Immature natural killer cell (primary cell): ENCODE measurements at regions not wholly inside any gene's neighbourhood (a gene's known extent, or its start where the extent isn't known, plus 50 kb on each side); places are given as distances from the start of the nearest gene placed in this dataset.
"Not testable (repeated sequence)": the region's sequence is repeated elsewhere in the genome, so short reads cannot be mapped to it uniquely, and the experiment has no call there.

Experiments used
- DNase-seq, 3 donors: peaks; one replicate each; pipeline ENCODE4 v3.0.0; 2022; ENCODE audit warnings: mixed read lengths in 1 of 3
- H3K27ac Mint-ChIP-seq, 6 donors: one replicate each; pipeline ENCODE4 v1.8.0; 2020; ENCODE audit warnings: mixed read lengths in 6 of 6, mild to moderate bottlenecking in 5 of 6, inconsistent platforms in 4 of 6, moderate library complexity in 3 of 6
- H3K27me3 Mint-ChIP-seq, 3 donors: one replicate each; pipeline ENCODE4 v1.8.0; 2020 to 2021; ENCODE audit warnings: low read depth in 3 of 3, mild to moderate bottlenecking in 3 of 3, mixed read lengths in 3 of 3, moderate library complexity in 3 of 3, inconsistent platforms in 1 of 3
- H3K36me3 Mint-ChIP-seq, 3 donors: one replicate each; pipeline ENCODE4 v1.8.0; 2020; ENCODE audit warnings: mixed read lengths in 3 of 3, inconsistent platforms in 2 of 3, mild to moderate bottlenecking in 2 of 3
- H3K4me1 Mint-ChIP-seq, 2 donors: one replicate each; pipeline ENCODE4 v1.8.0; 2020; ENCODE audit warnings: inconsistent platforms in 2 of 2, mild to moderate bottlenecking in 2 of 2, mixed read lengths in 2 of 2, moderate library complexity in 1 of 2
- H3K4me3 Mint-ChIP-seq, 5 donors: one replicate each; pipeline ENCODE4 v1.8.0; 2020; ENCODE audit warnings: mild to moderate bottlenecking in 5 of 5, mixed read lengths in 5 of 5, inconsistent platforms in 3 of 5, moderate library complexity in 3 of 5
- H3K9me3 Mint-ChIP-seq, 6 donors: one replicate each; pipeline ENCODE4 v1.8.0; 2020; ENCODE audit warnings: mild to moderate bottlenecking in 6 of 6, mixed read lengths in 6 of 6, inconsistent platforms in 4 of 6, moderate library complexity in 3 of 6

DNA sequence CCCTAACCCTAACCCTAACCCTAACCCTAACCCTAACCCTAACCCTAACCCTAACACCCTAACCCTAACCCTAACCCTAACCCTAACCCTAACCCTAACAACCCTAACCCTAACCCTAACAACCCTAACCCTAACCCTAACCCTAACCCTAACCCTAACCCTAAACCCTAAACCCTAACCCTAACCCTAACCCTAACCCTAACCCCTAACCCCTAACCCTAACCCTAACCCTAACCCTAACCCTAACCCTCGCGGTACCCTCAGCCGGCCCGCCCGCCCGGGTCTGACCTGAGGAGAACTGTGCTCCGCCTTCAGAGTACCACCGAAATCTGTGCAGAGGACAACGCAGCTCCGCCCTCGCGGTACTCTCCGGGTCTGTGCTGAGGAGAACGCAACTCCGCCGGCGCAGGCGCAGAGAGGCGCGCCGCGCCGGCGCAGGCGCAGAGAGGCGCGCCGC, 270.7 kb downstream of the OR4F29 start:
- not testable (repeated sequence) for H3K4me3 Mint-ChIP-seq, H3K4me1 Mint-ChIP-seq, DNase-seq, H3K27me3 Mint-ChIP-seq, H3K36me3 Mint-ChIP-seq, H3K27ac Mint-ChIP-seq, H3K9me3 Mint-ChIP-seq

DNA sequence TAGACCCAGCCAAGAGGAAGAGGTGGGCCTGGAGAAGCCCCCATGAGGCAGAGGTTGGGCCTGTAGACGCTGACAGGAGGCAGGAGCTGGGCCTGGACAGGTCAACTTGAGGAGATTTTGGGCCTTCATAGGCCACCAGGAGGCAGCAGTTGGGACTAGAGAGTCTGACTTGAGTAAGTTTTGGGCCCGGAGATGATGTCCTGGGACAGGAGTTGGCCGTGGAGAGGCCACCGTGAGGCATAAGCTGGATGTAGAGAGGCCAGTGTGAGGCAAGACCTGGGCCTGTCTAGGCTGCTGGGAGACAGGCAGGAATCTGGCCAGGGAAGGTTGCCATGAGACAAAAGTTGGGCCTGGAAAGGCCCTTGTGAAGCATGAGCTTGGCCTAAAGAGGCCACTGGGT, 312.6 kb downstream of the OR4F29 start:
- H3K9me3 Mint-ChIP-seq, H3K27ac Mint-ChIP-seq, H3K27me3 Mint-ChIP-seq, DNase-seq, H3K36me3 Mint-ChIP-seq, H3K4me3 Mint-ChIP-seq, H3K4me1 Mint-ChIP-seq: not testable (repeated sequence)

GRCh38 chr1:137664-138063, 313.8 kb downstream of the OR4F29 start:
- not testable (repeated sequence) for H3K36me3 Mint-ChIP-seq, H3K27me3 Mint-ChIP-seq, H3K4me3 Mint-ChIP-seq, H3K27ac Mint-ChIP-seq, DNase-seq, H3K9me3 Mint-ChIP-seq, H3K4me1 Mint-ChIP-seq

GRCh38 chr1:136344-136932, 315.0 kb downstream of the OR4F29 start:
- not testable (repeated sequence) for H3K4me1 Mint-ChIP-seq, H3K4me3 Mint-ChIP-seq, H3K27me3 Mint-ChIP-seq, H3K36me3 Mint-ChIP-seq, H3K27ac Mint-ChIP-seq, H3K9me3 Mint-ChIP-seq, DNase-seq

DNA sequence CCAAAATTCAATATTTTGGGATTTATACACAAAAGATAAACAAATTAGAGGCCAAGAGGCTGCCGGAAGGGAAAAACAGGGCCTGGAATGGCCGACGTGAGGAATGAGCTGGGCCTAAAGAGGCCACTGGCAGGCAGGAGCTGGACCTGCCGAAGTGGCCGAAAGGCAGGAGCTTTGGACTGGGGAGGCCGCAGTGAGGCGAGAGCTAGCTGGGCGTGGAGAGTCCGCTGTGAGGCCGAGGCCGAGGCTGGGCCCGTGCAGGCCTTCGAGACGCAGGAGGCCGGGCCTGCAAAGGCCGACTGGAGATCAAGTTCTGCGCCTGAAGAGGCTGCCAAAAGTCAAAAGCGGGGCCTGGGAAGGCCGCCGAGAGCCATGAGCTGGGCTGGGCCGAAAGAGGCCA, 316.5 kb downstream of the OR4F29 start:
- H3K27ac Mint-ChIP-seq, H3K9me3 Mint-ChIP-seq, H3K27me3 Mint-ChIP-seq, DNase-seq, H3K4me1 Mint-ChIP-seq, H3K4me3 Mint-ChIP-seq, H3K36me3 Mint-ChIP-seq: not testable (repeated sequence)

GRCh38 chr1:118440-118839, 333.0 kb downstream of the OR4F29 start:
- not testable (repeated sequence) for H3K27me3 Mint-ChIP-seq, DNase-seq, H3K4me3 Mint-ChIP-seq, H3K27ac Mint-ChIP-seq, H3K36me3 Mint-ChIP-seq, H3K9me3 Mint-ChIP-seq, H3K4me1 Mint-ChIP-seq

- not testable (repeated sequence) for DNase-seq, H3K36me3 Mint-ChIP-seq, H3K4me1 Mint-ChIP-seq, H3K4me3 Mint-ChIP-seq, H3K27ac Mint-ChIP-seq, H3K9me3 Mint-ChIP-seq, H3K27me3 Mint-ChIP-seq
Measured at GRCh38 chr1:115534-115933, 335.9 kb downstream of the OR4F29 start.

DNA sequence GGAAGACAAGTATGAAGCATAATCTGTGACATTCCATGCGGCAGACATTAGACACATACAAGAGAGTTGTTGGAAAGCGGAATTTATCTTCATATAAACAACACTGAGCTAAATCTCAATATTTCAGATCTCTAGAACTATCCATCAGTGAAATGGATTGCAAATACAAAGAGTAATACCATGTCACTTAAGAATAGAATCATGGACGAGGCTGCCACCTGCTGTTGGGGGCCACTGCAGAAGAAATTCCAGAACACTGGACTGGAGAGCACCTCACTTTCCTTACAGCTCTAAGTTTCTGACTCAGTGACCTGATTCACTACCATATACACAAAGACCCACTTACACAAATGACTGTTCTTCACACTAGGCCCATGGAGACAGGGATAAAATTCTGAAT, 346.7 kb downstream of the OR4F29 start:
- H3K4me3 Mint-ChIP-seq, H3K4me1 Mint-ChIP-seq, H3K27me3 Mint-ChIP-seq: not testable (repeated sequence)

GRCh38 chr1:99481-99880, 352.0 kb downstream of the OR4F29 start:
- not testable (repeated sequence) for H3K9me3 Mint-ChIP-seq, H3K4me3 Mint-ChIP-seq, DNase-seq, H3K4me1 Mint-ChIP-seq, H3K27me3 Mint-ChIP-seq, H3K36me3 Mint-ChIP-seq, H3K27ac Mint-ChIP-seq

More for the DNA sequence above, 346.7 kb downstream of the OR4F29 start:
- DNase-seq, H3K36me3 Mint-ChIP-seq, H3K27ac Mint-ChIP-seq, H3K9me3 Mint-ChIP-seq: not testable (repeated sequence)

GRCh38 chr1:98811-99210, 352.7 kb downstream of the OR4F29 start:
- not testable (repeated sequence) for H3K27ac Mint-ChIP-seq, H3K4me3 Mint-ChIP-seq, H3K4me1 Mint-ChIP-seq, H3K9me3 Mint-ChIP-seq, H3K36me3 Mint-ChIP-seq, DNase-seq, H3K27me3 Mint-ChIP-seq

GRCh38 chr1:91279-91678, 360.2 kb downstream of the OR4F29 start:
- not testable (repeated sequence) for H3K36me3 Mint-ChIP-seq, DNase-seq, H3K4me3 Mint-ChIP-seq, H3K9me3 Mint-ChIP-seq, H3K27me3 Mint-ChIP-seq, H3K4me1 Mint-ChIP-seq, H3K27ac Mint-ChIP-seq

GRCh38 chr1:88110-88509, 363.4 kb downstream of the OR4F29 start:
- not testable (repeated sequence) for H3K27me3 Mint-ChIP-seq, H3K9me3 Mint-ChIP-seq, H3K27ac Mint-ChIP-seq, H3K36me3 Mint-ChIP-seq, H3K4me3 Mint-ChIP-seq, DNase-seq, H3K4me1 Mint-ChIP-seq

- not testable (repeated sequence) for DNase-seq, H3K36me3 Mint-ChIP-seq, H3K27ac Mint-ChIP-seq, H3K27me3 Mint-ChIP-seq, H3K9me3 Mint-ChIP-seq, H3K4me3 Mint-ChIP-seq, H3K4me1 Mint-ChIP-seq
Measured at GRCh38 chr1:79152-79551, 372.3 kb downstream of the OR4F29 start.

- H3K36me3 Mint-ChIP-seq, H3K27me3 Mint-ChIP-seq, H3K4me3 Mint-ChIP-seq, H3K9me3 Mint-ChIP-seq, H3K4me1 Mint-ChIP-seq, H3K27ac Mint-ChIP-seq, DNase-seq: not testable (repeated sequence)
Measured at GRCh38 chr1:65119-65518, 386.4 kb downstream of the OR4F29 start, which contains the start of gene OR4F5. Gene OR4F5, plus strand, starts transcription at chr1:65419.

- not testable (repeated sequence) for H3K27ac Mint-ChIP-seq, H3K27me3 Mint-ChIP-seq, H3K36me3 Mint-ChIP-seq, H3K4me3 Mint-ChIP-seq, DNase-seq, H3K9me3 Mint-ChIP-seq, H3K4me1 Mint-ChIP-seq
Measured at GRCh38 chr1:56014-56531, 395.4 kb downstream of the OR4F29 start.
